MV-4-11 (cell line): ENCODE measurements at regions not wholly inside any gene's neighbourhood (a gene's known extent, or its start where the extent isn't known, plus 50 kb on each side); places are given as distances from the start of the nearest gene placed in this dataset.

Experiments used
- DNase-seq: peaks from one replicate; lab custom pipeline; 2025; lab: John Stamatoyannopoulos, UW

DNA sequence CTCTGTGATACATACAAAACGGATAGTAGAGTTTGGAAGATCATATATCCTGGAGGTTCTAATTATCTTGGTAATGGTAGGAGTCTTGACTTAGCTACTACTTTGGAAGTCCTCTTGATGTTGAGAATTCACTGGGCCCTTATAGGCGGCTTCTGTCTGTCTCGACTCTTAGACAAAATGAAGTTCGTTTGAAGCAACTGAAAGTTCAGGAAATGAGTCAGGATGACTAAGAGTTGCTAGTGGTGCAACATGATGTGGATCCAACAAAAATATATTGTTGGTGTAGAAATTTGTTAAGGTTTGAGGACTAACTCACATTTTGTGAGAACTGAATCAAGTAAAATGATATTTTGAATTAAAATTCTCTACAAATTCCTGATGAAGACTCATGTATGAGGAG, 272.7 kb downstream of the AEBP2 start:
- peak; percentile 90 for DNase-seq

DNA sequence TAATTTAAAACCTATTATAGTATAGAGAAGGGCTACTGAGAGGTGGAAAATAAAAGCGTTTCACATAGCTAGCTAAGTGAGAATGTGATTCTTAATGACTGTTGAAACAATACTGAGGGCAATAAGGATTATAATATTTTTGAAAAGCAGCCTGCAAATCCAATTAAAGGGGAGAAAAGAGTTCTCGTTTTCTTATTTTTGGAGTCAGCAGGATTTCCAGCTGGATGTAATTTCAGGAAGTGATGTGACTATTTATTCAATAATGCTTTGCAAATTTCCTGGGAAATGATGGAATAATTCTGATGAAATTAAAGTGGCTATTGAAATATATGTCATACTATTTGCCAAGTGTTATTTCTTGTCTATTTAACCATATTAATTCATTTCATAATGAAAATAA, 279.1 kb downstream of the AEBP2 start:
- DNase-seq = no peak

DNA sequence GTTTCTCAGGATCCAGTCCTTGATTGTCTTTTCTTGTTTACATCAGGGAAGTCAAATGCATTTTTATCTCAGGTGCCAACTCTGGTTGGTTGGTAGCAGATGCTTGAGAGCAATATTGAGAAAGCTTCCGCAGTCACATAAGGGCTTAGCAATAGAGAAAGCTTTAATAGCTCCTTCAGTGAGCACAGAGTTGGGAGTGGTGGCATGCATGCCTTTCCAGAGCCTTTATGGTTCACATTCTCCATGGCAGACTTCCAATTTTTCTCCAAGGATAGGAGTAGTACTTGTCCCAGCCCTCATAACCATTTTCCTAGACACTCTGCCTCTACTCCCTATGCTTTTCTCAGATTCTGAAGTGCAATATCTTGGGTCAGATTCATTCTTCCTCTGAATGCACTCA, 280.4 kb downstream of the AEBP2 start:
- DNase-seq = no peak

DNA sequence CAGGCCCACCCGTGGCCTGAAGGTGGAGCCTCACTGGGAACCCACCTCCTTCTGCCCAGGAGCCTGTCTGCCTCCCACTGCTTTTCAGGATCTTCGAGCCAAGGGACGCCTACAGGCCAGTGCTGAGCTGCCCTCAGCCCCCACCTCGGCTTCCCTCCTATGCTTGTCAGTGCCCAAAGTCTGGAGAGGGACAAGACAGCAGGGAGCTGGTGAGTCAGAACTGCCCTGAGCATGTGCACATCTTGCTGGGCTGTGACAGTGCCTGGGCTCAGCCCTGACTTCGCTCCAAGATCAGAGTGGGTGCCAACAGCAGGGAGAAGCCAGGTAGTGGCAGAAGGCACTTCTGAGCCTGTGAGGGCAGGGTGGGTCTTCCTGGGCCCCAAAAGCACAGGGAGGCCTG, 286.8 kb downstream of the AEBP2 start:
- no peak for DNase-seq

DNA sequence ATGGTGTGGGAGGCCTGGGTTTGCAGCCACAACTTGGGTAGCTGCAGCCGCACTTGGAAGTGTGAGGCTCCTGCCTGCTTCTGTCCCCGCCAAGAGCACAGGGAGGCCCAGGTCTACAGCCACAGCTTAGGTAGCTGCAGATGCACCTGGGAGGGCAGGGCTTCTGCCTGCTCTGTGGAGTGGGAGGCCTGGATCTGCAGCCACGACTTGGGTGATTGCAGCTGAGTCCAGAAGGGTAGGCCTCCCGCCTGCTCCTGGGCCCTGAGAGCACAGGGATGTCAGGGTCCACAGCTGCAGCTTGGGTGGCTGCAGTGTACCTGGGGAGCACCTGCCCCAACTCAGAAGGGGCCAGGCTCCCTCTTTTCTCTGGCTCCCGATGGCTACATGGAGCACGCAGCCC, 287.3 kb downstream of the AEBP2 start:
- DNase-seq = no peak

DNA sequence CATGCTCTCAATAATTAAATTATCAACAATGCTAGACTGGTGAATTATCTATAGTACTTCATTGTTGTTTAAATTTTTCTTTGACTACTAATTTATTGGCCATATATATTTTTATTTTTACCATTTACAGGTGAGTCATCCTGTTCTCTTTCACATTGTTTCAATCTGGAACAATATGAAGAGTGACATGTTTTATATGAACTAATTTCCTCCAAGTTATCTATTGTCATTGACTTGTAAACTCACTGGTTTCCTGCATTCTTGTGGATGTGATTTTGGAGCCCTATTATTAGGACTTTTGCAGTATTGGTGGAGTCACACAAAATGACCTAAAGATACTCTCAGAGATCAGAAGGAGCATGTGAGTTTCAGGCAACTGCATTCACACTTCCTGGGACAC, 297.7 kb downstream of the AEBP2 start:
- no peak for DNase-seq

DNA sequence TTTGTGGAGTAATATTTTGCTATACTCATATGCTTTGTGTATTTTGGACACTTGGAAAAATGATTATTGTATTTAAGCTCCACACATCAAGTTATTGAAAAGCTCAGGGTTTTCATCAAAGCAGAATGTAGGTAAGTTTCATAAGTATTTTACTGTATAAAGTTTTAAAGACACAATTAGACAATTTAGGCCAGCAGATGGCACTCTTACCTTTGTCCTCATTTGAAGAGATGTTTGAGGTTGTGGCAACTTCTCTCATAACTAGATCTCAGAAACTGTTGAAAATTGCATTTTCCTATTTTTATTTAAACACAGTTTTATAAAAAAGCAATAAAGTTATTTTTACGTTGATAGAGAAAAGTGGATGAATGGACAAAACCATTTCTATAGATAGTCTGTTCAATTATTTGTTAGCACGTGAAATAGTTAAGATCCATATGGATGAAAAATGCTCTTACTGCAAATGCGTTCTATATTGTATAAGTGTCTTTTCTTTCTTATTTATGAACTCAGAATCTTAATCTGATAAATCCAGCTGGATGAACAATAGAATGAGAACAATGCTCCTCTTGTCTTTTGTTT, 300.0 kb downstream of the AEBP2 start:
- peak; percentile 66 for DNase-seq

DNA sequence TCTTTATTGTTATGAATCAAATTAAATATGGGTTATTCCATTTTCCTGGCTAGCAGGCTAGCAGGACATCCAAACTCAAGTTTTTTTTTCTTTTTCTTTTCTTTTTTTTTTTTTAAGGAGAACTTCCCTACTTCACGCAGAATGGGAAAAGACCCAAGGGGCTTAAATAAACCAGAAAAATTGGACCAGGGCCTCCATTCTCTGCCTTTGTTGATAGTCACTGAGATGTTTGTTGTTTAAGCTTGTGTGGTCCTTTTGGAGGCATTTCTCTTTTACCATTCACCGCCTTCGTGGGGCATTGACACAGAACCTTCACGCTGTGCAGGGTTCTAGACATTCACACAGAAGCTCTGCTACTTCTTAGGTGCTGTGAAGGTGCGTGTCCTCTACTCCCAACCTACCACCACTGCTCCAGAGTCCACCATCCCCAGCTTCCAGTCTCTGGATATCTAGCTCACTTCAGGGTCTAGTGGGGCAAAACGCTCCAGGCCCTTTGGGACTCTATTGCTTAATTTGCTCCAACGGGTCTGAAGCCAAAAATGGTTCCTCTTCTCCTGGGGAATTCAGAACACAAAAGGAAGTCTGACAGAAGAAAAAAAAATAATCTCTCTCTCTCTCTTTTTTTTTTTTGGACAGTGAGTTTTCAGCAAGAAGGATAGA, 301.3 kb downstream of the AEBP2 start:
- no peak for DNase-seq

DNA sequence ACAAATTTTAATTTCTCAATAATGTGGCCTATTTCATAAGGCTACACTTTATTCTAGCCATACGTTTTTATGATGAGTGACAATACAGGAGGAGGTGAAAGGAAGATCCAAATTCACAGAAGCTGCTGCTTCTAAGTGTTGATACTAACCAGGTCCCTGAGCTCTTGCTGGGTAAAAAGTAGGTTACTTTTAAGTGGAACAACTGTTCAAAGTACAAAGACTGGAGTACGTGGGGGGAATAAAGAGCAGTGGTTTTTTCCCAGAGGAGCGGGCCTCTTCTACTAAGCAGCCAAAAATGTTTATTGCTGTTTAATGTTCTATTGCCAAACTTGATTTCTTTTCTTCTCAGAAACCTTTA, 301.8 kb downstream of the AEBP2 start:
- DNase-seq = no peak

DNA sequence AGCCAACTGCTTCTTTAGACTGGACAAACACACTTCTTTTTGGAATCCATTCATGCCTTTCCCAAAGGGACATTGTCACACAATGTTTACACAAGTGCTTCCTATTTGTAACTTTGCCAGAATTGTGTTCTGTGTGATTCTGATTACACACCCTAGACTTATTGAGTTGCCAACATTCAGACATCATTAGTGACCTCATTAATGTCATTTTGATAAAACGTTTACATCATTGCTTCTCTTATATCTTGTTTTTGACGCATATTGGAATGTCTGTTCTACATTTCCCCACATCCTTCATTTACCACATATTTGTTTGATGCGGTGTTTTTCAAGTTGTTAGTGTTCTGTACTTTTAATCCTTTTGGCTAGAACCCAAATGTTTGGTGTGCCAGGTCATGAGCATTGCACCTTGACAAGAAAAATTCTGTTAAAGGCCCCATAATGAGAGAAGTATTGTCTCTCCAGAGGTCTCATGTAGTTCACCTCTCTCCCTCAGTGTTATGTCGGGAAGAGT, 305.5 kb downstream of the AEBP2 start:
- DNase-seq = no peak

DNA sequence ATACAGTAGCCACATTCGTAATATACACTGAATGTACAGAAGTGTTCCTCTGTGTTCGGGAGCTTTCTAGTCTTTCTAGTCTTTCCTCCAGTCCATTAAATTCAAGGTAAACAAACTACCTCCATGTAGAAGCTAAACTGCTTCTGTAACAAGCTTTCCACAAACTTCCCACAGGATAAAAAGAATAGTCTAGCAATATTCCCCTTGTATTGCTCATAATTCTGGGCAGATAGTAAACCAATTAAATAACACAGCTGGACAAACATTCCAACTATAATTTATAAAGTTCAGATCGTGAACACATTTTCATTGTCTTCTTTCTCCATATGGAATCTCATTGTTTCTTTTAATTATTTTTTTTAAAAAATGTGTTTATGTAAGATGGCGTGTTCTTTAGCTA, 307.2 kb downstream of the AEBP2 start:
- DNase-seq = no peak

DNA sequence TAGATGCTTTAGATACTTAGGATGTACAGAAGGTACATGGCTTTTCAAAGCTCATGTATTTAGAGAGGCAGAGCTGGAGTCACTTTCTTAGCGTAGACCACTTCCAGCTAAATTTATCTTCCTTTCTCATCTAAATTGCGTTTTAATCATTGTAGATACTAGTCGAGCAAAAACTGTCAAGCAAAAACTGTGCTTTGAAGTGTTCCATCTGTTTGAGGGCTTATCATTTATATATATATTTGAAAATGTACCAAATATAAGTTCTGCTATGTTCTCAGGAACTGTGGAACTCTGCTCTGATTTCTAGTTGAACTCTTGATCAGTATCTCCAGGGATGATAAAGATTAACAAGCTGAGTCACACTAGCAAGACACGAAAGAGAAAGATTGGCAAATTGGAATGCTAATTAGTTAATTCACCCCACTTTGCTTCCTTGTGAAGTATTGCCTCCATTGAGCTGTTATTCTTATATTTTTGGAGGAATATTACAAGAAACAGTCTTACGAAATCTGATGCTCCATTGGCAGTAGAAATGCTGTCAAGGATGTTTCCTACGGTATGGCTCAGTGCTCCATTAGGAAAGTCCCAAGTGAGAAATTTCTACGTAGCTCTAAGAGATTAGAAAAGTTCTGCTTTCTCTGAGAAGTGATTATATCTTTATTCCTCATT, 310.7 kb downstream of the AEBP2 start:
- no peak for DNase-seq

DNA sequence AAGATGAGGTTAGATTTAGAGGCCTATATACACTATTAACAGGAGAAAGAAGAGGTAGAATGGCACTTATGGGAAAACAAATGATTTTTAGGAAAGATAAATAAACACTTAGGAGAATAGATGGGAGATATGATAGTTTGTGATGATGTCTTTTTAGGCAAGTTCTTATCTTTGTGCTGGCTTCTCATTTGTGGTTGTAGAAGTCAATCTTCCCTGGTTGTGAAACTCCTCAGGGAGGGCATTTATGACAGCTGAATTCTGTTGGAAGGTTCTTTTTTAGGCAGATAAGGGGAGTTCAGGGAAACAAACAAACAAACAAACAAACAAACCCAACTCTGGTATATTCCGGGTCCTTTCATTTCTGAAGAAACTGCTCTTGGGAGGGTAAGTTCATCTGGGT, 311.8 kb downstream of the AEBP2 start:
- DNase-seq = no peak

DNA sequence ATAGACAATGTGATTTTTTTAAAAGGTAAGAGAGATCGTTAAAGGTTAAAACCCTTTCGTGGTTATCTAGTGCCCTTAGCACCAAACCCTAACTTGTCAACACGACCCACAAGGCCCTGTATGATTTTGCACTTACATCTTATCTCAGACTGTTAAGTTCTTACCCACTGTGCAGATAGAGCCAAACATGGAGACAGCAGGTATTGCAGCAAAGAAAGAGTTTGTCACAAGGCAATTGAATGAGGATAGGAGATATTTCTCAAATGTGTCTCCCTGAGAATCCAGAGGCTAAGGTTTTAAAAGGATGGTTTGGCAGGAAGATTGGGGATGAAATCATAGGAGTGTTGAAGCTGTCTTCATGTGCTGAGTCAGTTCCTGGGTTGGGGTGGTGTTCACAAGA, 313.4 kb downstream of the AEBP2 start:
- no peak for DNase-seq

DNA sequence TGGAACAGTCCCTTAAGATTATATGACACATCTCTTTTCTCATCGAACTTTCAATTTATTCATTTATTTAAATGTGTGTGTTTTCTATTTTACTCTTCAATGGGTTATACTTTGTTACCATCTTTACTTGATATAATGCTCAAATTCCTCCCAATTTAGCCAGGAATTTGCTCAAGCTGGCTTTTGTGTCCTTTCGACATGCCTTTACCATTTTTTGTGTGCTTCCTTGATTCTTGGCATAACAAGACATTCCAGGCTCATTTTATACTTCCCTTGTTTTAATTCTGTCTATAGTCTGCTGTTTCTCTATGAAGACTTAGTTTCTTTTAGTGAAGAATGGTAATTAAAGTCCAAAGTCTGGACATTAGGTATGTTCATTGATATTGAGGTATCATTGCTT, 315.8 kb downstream of the AEBP2 start:
- no peak for DNase-seq

DNA sequence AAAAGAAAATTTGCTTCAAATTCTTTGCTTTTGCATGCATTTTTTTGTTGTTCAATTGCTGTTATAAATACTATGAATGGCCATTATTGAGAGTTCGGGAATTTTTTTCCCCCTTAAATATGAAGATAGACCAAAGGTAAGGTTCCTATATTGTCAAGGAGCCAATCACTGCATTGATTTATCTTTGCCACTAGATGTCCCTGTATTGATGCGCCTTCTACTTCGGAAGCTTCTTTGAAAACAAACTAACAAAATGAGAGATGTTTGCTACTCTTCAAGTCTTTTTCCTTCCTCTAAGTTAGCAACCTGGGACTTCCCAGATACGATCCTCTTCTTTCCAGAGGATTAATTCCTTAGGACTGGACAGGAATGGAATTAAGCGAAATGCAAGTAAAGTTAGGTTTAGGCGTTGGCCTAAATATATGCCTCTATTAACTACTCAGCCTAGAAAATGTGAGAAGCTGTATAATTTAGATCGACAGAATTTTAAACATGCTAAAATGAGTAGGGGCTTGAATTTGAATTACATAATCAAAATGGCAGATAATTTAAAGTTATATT, 318.1 kb downstream of the AEBP2 start:
- DNase-seq = peak; percentile 38

DNA sequence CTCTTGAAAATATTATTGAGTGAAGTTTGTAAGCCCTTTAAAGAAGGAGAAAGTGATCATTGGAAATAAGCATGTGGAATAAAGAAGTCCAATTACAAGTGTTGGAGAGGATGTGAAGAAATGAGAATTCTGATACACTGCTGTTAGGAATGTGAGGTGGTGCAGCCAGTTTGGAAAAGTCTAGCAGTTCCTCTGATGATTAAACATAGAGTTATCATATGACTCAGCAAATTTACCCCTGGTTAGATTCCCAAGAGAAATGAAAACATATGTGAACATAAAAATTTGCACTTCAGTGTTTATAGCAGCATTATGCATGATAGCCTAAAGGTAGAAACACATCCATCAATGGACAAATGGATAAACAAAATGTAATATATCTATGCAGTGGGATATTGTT, 319.9 kb downstream of the AEBP2 start:
- DNase-seq = no peak

DNA sequence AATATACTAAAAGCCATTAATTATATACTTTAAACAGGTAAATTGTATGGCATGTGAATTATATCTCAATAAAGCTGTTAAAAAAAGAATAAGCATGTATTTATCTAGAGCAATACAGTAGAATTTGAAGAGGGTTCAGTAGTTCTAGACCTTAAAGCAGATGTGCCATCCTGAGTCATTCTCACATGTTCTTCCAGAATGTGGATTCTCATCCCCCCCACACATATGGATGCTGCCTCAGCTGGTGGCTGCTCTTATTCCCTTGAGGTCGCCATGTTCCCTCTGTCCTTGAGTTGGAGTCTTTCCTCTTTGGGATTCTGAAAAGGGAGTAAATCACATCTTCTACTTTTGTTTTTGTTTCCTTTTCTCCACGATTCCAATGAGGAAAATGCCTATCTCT, 321.3 kb downstream of the AEBP2 start:
- DNase-seq = no peak

DNA sequence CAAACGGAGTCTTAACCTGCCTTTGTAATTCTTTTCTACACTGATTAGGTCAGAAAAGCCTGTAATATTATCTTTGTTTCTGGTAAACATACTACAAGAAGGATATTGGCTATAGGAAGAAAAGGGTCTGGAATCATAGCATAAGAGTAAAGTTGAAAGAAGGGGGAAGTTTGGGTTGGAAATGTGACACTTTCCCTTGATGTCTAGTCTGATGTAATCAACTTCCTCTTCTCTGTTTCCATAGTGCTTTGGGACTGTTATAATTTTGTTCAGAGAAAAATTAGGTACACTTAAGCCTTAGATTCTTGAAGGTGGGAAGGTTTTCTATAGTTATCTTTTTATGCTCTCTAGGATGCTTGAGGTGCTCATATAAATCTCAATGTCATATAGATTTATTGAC, 322.2 kb downstream of the AEBP2 start:
- DNase-seq = peak; percentile 85

DNA sequence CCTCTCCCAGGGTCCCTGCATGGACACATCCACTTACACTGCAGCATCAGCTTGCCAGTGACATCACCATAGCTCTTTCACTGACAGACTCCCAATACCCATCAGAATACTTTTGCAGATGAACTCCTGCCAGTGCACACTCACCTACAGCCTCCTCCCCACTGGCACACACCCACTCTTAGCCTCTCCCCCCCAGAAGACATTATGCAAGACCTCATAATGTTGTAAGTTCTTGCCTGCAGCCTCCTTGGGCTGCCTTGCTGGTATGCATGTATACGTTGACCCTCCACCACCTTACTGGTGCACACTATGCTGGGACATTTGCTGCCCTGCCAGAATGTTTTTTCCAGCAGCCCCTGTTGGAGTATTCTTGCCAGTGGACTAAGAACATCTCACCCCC, 324.2 kb downstream of the AEBP2 start:
- peak; percentile 42 for DNase-seq

DNA sequence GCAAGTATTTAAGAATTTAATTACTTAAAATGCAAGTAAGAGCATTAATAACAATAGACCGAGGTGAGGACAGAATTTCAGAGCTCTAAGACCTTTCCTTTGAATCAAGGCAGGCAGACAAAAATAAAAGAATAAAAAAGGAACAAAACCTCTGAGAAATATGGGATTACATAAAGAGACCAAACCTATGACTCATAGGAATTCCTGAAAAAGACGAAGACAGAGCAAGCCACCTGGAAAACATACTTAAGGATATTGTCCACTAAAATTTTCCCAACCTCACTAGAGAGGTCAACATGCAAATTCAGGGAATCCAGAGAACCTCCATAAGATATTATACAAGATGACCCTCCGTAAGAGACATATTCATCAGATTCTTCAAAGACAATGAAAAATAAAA, 325.1 kb downstream of the AEBP2 start:
- DNase-seq = no peak

DNA sequence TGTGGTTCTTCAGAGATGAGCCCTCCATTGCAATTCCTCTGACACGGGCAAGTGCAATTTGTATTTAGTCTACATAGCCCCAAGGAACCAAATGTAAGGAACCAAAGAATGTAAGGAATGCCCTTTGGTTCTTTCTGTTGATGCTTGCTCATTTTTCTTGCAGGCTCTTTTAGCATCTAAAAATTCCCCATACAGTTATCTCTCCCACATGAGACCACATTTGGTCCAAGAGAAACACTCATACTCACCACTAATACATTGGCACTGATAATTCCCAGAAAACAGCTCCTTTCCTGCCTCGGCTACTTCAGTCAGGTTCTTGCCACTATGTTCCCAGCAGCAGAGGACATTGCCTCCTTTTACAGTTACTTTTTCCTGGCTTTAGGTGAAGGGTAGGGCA, 332.6 kb downstream of the AEBP2 start:
- no peak for DNase-seq

DNA sequence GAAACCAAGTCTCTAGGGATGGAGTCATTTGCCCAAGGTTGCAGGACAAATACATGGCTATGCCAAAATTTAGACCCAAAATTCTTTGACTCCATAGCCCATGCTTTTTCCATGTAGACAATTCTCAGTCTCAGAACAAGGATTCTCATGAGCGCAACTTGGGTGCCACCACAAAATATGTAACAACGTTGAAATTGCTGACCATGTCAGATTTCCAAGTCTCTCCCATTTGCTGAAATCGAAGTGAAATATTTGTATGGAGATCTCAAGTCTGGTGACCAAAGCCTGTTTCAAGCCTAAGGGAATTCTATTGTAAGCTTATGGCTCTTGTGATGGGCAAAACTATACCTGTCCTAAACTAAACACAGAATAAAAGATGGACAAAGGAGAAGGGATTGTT, 333.5 kb downstream of the AEBP2 start:
- no peak for DNase-seq
